ENCODE measurements at regions not wholly inside any gene's neighbourhood (a gene's known extent, or its start where the extent isn't known, plus 50 kb on each side); places are given as distances from the start of the nearest gene placed in this dataset.

DNA sequence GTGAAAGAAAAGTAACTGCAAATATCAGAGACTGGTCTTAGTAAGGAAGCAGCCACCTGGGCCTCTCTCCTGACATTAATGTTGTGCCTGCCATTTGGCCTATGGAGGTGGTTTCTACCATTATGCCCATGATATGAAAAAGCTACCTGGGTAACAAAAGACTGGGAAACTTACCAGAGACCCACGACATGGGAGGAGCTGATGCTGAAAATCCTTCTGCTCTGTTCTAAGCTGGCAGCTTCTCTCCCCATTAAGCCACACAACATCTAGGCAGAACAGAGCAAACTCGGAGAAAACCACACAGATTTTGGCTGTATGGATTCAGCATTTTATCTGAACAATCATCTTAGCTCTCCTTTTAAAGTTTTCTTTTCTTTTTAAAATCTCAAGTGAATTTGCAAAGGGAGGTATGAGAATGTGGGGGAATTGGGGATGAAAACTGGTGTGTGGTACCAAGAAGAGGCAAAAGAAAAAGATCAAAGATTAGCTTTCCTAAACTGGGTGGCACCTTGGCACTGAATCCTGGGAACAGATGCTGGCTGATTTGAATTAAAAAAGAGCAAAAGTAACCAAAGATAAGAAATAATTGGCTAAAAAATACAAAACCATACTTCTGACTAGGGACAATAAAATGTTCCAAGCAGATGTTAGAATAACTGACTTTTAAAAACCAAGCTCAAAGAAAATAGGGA, 128.6 kb upstream of the ANKRD1 start:
- TF ChIP-seq, protein P1, sequence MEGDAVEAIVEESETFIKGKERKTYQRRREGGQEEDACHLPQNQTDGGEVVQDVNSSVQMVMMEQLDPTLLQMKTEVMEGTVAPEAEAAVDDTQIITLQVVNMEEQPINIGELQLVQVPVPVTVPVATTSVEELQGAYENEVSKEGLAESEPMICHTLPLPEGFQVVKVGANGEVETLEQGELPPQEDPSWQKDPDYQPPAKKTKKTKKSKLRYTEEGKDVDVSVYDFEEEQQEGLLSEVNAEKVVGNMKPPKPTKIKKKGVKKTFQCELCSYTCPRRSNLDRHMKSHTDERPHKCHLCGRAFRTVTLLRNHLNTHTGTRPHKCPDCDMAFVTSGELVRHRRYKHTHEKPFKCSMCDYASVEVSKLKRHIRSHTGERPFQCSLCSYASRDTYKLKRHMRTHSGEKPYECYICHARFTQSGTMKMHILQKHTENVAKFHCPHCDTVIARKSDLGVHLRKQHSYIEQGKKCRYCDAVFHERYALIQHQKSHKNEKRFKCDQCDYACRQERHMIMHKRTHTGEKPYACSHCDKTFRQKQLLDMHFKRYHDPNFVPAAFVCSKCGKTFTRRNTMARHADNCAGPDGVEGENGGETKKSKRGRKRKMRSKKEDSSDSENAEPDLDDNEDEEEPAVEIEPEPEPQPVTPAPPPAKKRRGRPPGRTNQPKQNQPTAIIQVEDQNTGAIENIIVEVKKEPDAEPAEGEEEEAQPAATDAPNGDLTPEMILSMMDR (IDR thresholded peaks at IDR 0.05), result no peak
- no peak for TF ChIP-seq POLR2A (IDR thresholded peaks at IDR 0.05)

All from body of pancreas (tissue), 4 donors.